GM18873 (cell line): ENCODE measurements at regions not wholly inside any gene's neighbourhood (a gene's known extent, or its start where the extent isn't known, plus 50 kb on each side); places are given as distances from the start of the nearest gene placed in this dataset.
"Not testable (repeated sequence)": the region's sequence is repeated elsewhere in the genome, so short reads cannot be mapped to it uniquely, and the experiment has no call there.

Source experiments
- ATAC-seq: cut with Tn5 transposase; IDR thresholded peaks from one replicate; pipeline ENCODE4 v1.9.1; 2021; ENCODE audit warnings: mild to moderate bottlenecking, moderate library complexity, moderate number of reproducible peaks; ENCODE audit not compliant: unreplicated experiment, low FRiP score

- ATAC-seq: no peak
Observed at GRCh38 chr4:33091961-33092360, 2371.8 kb downstream of the PCDH7 start.

- ATAC-seq: peak; percentile 58
Observed at GRCh38 chr4:33104273-33104672, 2384.1 kb downstream of the PCDH7 start.

- ATAC-seq: no peak
Observed at GRCh38 chr4:33107814-33108213, 2387.6 kb downstream of the PCDH7 start.

GRCh38 chr4:33111117-33111516, 2390.9 kb downstream of the PCDH7 start:
- no peak for ATAC-seq

GRCh38 chr4:33116871-33117270, 2396.7 kb downstream of the PCDH7 start:
- no peak for ATAC-seq

GRCh38 chr4:33126002-33126401, 2405.8 kb downstream of the PCDH7 start:
- no peak for ATAC-seq

GRCh38 chr4:33130662-33131061, 2410.5 kb downstream of the PCDH7 start:
- not testable (repeated sequence) for ATAC-seq

- ATAC-seq: no peak
Observed at GRCh38 chr4:33133723-33134122, 2413.6 kb downstream of the PCDH7 start.

GRCh38 chr4:33134366-33134765, 2414.2 kb downstream of the PCDH7 start:
- no peak for ATAC-seq

- ATAC-seq: no peak
Observed at GRCh38 chr4:33149658-33150524, 2429.7 kb downstream of the PCDH7 start.

- ATAC-seq: no peak
Observed at GRCh38 chr4:33150525-33150910, 2430.3 kb downstream of the PCDH7 start.

- no peak for ATAC-seq
Observed at GRCh38 chr4:33160126-33160525, 2440.0 kb downstream of the PCDH7 start.

- no peak for ATAC-seq
Observed at GRCh38 chr4:33161202-33161601, 2441.0 kb downstream of the PCDH7 start.

- no peak for ATAC-seq
Observed at GRCh38 chr4:33162122-33162521, 2442.0 kb downstream of the PCDH7 start.

GRCh38 chr4:33171873-33172525, 2451.8 kb downstream of the PCDH7 start:
- no peak for ATAC-seq

GRCh38 chr4:33176566-33176965, 2456.4 kb downstream of the PCDH7 start:
- ATAC-seq: no peak

- peak; percentile 96 for ATAC-seq
Observed at GRCh38 chr4:33184657-33185290, 2464.6 kb downstream of the PCDH7 start.

GRCh38 chr4:33187035-33187434, 2466.9 kb downstream of the PCDH7 start:
- peak; percentile 58 for ATAC-seq

- no peak for ATAC-seq
Observed at GRCh38 chr4:33188733-33189132, 2468.6 kb downstream of the PCDH7 start.

- ATAC-seq: no peak
Observed at GRCh38 chr4:33189169-33189568, 2469.0 kb downstream of the PCDH7 start.

GRCh38 chr4:33193109-33193508, 2472.9 kb downstream of the PCDH7 start:
- ATAC-seq: no peak
